ENCODE measurements at regions not wholly inside any gene's neighbourhood (a gene's known extent, or its start where the extent isn't known, plus 50 kb on each side); places are given as distances from the start of the nearest gene placed in this dataset.
"Not testable (repeated sequence)": the region's sequence is repeated elsewhere in the genome, so short reads cannot be mapped to it uniquely, and the experiment has no call there.

DNA sequence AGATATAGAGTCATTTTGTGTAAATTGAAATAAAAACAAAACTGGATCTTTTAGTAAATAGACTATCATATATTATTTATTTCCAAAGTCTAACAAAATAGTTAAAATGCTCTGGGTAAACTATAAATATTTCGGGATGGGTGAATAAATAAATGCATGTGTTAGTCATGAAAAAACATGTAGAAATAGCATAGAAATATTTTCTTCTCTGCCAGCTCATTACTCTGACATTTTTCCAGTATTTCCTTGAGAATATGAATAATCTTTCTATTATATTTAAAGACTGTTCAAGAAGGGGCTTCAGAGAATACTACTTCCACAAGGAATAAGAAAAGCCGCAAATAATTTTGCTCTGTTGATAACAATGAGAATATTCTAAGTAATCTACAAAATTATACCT lies 880.4 kb downstream of the TRIB2 start:
- DNase-seq (ENCODE audit: low read depth in 2 of 2) = no peak

DNA sequence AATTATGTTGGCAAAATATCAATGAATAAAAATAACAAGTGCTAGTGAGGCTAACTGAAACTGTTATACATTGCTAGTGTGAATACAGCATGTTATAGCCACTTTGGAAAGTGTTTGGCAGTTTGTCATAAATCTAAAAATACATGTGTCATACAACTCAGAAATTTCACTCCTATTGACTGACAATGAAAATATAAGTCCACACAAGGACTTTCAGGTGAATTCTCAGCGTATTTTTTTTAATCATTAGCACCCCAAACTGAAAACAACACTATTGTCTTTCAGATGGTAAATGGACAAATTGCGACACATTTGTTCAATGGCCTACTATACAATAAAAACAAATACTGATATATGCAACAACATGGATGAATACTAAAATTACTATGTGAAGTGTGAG lies 884.8 kb downstream of the TRIB2 start:
- DNase-seq (ENCODE audit: low read depth in 2 of 2) = no peak

DNA sequence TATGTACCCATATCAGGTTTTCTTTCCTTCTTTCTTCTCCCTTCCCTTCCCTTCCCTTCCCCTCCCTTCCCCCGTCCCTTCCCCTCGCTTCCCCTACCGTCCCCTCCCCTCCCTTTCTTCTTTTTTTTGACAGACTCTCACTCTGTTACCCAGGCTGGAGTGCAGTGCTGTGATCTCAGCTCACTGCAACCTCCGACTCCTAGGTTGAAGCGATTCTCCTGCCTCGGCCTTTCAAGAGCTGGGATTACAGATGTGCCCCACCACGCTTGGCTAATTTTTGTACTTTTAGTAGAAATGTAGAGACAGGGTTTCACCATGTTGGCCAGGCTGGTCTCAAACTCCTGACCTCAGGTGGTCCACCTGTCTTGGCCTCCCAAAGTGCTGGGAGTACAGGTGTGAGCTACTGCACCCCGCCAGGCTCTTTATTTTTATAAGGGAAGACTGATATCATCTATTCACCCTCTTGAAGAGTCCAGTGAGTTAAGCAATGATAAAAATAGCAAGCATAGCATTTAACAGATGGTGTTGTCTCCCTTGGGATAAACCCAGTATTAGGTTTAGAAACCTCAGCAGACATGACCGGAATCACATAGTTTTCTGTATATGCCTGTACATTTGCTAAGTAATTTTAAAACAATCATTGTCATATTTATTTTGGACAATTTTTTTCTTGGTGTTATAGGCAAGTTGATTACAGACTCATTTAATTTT lies 888.4 kb downstream of the TRIB2 start:
- DNase-seq (ENCODE audit: low read depth in 2 of 2) = no peak

DNA sequence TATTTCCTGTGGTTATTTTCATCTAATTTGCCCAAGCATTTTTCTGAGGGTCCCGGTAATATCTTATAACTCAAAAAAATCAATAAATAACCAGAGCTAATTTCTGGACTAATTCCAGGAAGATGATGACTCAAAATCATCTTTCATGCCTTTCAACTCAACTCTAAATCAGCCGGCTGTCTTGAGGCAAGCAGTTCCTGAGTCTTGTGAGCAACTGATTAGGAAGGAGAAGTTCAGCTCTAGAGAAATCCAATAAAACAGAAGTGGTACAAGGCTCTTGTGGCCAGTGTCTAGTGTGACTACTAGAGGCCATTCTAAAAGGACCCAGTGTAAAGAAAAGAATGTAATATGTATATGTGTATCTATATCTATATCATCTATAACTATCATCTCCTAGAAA lies 890.4 kb downstream of the TRIB2 start:
- no peak for DNase-seq (ENCODE audit: low read depth in 2 of 2)

DNA sequence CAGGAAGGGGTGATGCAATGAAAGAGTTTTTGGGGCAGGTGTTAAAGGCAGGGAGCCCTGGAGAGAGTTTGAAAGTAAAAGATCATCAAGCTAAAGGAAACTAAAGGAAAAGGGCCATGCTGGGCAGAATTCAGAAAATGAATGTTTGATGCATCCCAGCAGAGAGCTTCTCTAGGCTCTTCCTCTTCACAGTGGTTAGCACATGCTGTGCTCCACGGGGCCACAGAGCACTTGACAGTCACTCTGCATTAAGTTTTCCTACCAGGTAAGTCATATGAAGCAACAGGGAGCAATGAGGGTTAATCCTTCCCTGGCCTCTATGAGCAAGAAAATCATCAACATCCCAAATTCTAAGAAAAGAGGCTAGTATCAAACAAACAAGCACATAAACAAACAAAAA lies 895.2 kb downstream of the TRIB2 start:
- no peak for DNase-seq (ENCODE audit: low read depth in 2 of 2)

DNA sequence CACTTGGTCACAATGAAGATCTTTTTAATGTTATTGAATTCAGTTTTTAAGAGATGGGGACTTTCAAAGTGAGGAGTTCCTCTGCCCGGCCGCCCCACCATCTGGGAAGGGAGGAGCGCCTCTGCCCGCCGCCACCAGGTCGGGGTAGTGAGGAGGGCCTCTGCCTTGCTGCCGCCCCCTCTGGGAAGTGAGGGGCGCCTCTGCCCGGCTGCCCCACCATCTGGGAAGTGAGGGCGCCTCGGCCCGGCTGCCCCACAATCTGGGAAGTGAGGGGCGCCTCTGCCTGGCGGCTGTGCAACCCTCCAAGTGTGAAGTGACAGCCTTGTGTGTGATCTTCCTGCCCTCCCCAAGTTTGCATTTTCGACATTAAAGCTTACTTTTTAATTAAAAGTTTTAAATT lies 899.3 kb downstream of the TRIB2 start:
- no peak for DNase-seq (ENCODE audit: low read depth in 2 of 2)

DNA sequence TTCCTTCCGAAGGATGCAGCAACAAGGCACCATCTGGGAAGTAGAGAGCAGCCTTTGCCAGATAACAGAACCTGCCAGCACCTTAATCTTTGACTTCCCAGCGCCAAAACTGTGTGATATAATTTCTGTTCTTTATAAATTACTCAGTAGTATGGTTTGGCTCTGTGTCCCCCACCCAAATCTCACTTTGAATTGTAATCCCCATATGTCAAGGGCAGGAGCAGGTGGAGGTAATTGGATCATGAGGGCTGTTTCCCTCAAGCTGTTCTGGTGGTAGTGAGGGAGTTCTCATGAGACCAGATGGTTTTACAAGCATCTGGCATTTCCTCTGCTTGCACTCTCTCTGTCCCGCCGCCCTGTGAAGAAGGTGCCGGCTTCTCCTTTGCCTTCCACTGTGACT lies 899.9 kb downstream of the TRIB2 start:
- no peak for DNase-seq (ENCODE audit: low read depth in 2 of 2)

DNA sequence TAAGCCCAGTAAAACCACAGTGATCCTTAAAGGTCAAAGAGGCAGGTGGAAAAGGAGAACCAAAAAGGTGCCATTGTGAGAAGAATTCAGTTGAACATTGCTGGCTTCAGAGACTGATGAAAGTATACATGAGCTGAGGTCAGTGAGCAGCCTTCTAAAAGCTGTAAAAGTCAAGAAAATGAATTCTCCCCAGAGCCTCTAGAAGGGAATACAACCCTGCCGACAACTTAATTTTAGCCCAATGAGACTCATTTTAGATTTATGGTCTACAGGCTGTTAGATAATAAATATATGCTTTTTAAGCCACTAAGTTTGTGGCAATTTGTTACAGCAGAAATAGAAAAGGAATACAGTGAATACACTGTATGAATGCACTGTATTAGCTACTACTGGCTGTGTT lies 911.4 kb downstream of the TRIB2 start:
- DNase-seq (ENCODE audit: low read depth in 2 of 2) = no peak

DNA sequence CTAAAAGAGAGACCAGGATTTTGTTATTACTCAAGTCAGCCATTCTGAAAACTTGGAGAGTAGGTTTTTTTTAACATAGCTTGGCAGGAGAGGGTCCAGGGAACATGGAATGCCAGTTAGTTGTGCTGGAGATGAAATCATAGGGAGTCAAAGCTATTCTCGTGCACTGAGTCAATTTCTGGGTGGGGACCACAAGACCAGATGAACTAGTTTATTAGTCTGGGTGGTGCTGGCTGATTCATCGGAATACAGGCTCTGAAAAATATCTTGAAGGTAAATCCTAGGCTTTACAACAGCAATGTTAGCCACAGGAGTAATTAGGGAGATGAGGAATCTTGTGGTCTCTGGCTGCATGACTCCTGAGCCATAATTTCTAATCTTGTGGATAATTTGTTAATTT lies 921.4 kb downstream of the TRIB2 start:
- DNase-seq (ENCODE audit: low read depth in 2 of 2) = no peak

DNA sequence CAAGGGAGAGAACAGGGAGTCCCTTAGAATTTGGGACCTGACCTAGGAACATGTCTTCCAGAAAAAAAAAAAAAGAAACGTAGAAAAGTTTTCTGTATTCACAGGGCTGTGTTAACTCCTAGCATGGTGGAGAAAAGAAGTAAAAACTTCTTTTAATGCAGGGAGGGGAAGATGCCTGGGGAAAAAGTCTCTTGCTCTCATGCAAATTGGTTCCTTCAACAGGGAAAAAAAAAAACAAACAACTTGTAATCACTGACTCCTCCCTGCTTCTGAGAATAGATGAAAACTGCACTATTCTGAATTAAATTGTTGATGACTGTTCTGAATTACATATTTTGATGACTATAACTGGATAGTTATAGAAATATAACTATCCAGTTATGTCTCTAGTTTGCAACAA lies 933.2 kb downstream of the TRIB2 start:
- no peak for DNase-seq (ENCODE audit: low read depth in 2 of 2)

DNA sequence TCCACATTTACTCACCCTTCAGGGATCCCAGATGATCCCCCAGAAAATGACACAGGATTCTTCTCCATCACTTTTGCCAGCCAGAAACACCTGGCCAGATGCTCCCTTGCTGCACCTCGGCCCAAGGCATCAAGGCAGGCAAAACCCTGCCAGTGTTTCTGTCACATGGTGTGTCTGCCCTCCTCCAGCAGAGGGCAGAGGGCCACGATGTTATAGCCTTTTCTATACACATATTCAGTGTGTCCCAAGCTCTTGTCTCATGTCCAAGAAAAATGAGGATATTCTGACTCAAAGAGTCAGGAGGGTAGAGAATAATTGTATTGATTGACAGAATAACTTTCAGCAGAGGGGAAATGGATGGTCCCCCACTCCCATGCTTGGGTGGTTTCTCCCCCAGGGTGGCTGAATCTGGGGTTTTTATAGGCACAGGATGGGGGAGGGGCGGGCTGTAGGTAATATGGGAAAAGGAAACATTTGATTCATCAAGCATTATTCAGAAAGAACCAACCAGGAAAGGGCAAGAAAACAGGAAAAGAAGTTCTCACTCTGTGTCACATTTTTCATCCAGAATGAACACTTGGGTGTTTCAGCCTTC lies 933.9 kb downstream of the TRIB2 start:
- DNase-seq (ENCODE audit: low read depth in 2 of 2) = no peak

DNA sequence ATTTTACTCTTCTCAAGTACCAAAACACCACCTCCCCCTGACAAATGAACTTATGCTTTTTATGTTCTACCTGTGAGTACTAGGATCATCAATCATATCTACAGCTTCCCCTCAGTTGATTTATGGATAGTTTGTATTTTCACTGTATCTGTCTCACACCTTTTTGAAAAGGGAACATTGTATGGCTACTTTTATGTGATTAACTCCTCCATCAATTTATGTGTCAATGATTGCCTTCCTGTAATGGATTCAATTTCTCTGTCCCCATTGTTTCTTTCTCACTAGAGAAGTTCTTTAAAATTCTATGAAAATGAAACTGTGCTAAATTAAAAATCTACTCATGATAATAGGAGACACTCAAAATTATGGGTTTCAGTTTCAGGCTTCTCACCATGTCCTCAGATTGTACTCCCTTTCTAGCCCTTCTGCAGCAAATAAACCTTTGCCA lies 935.0 kb downstream of the TRIB2 start:
- DNase-seq (ENCODE audit: low read depth in 2 of 2) = no peak

DNA sequence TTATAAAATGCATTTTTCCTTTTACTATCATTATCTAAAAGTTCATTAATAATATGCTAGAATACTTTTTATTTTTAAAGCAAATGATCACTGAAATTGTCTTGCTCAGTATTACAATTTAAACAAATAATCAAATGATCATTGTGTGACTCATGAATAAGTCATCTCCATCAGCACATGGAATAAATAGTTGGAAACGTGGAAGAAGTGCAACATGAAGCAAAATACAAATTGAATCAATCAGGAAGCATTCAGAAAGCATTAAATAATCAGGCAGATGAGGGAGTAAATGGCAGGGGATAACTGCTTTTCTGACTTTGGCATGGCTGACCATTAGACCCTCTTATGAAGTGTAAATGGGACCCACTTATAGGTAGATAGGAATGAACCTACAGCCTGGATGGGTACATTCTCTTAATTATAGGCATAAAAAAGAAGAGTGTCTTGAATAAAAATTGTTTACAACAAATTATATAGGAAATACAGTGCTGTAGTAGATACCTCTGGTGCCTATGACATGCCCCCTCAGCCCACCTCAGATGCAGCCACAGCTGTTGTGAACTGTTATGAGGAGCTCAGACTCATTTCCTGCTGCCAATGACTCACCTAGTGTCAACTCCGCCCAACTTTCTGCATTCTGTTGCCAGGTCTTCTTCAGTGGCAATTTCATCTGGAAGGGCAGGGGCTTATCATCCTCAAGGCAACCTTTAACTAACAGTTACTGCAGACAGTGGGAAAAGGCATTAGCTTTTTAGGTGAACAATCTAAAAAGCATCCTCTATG lies 936.0 kb downstream of the TRIB2 start:
- no peak for DNase-seq (ENCODE audit: low read depth in 2 of 2)

DNA sequence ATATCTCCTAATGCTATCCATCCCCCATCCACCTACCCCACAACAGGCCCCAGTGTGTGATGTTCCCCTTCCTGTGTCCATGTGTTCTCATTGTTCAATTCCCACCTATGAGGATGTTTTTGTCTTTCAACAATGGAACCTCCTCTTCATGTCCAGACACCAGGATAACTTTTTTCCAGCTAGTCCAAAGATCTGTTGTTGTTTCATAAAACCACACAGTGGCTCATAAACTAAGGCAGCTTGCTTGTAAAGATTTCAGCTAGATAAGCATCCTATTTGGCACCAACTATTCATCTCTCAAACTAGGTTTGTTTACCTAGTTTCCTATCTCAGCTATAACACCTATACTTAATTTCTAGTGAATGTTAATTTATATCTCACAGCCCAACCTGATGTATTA lies 937.7 kb downstream of the TRIB2 start:
- DNase-seq (ENCODE audit: low read depth in 2 of 2) = no peak

DNA sequence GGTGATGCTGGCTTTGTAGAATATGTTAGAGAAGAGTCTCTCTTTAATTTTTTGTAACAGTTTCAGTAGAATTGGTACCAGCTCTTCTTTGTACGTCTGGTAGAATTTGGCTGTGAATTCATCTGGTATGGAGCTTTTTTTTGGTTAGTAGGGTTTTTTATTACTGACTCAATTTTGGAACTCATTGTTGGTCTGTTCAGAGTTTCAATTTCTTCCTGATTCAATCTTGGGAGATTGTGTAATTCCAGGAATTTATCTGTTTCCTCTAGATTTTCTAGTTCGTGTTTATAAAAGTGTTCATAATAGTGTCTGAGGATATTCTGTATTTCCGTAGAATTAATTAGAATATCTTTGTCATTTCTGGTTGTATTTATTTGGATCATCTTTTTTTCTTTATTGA lies 943.5 kb downstream of the TRIB2 start:
- no peak for DNase-seq (ENCODE audit: low read depth in 2 of 2)

DNA sequence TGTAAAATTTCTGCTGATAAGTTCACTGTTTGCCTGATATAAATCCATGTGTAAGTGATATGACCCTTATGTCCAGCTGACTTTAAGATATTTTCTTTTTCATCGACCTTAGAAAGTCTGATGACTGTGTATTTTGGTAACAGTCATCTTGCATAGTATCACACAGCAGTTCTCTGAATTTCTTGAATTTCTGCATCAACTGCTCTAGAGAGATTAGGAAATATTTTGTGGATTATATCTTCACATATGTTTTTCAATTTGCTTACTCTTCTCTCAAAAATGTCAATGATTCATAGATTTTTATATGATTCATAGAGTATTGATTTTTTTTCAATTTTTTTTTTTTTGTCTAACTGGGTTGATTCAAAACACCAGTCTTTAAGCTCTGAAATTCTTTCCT lies 945.3 kb downstream of the TRIB2 start:
- no peak for DNase-seq (ENCODE audit: low read depth in 2 of 2)

DNA sequence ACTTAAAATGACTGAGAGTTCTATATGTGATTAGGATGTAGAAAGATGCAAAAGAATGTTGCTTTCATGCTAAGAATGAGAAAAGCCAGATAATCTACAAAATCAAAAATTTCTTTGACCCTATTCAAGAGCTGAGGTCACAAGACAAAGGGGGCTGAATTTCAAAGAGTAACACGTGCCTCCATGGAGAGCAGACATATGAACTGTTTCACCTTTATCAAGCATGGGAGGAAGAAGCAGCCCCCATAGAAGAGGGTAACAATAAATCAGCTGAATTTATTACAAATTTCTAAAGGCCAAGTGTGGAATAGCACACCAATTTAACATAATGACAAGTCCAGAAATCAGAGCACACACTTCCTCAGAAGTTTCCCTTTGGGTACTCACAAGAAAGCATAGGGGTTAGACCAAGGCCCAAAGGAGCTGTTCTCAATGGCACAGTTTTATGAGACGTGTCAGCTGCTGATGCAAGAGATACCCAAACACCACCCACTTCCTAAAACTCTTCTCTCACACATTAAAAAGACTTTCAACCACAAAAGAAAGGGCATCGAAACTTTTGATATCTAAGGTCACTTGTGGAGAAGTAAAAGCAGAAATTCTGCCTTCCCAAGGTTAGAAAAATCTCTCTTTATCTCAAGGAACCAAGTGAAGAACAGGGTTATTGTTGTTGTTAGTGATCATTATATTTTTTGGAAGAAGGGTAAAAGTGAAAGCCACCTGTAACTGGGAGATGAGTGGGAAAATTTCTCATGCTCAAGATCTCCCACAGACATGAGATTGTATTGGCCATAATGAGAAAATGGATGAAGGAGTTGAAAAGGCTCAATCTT lies 950.1 kb downstream of the TRIB2 start:
- no peak for DNase-seq (ENCODE audit: low read depth in 2 of 2)

DNA sequence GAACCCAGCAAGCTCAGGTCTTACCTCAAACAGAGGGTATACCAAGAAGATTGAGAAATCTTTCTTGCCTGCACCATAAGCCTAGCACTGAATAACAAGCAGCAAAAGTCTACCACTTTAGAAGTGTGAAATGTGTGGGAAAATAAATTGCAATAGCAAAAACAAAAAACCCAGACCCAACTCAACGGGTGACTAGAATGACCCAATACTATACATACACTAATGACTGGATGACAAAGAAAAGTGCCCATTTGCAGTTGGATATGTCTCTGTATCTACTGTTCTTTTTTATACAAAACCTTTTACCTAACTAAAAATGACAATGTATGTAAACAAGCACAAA lies 950.6 kb downstream of the TRIB2 start:
- no peak for DNase-seq (ENCODE audit: low read depth in 2 of 2)

DNA sequence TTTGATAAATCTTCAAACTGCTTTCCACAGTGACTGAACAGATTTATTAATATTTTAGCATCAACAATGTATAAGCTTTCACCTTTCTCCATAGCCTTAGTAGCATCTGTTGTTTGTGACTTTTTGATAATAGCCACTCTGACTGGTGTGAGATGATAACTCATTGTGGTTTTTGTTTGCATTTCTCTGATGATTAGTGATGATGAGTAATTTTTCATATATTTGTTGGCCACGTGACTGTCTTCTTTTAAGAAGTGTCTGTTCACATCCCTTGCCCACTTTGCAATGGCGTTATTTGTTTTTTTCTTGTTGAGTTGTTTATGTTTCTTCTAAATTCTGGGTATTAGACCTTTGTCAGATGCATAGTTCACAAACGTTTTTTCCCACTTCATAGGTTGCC lies 952.9 kb downstream of the TRIB2 start:
- no peak for DNase-seq (ENCODE audit: low read depth in 2 of 2)

DNA sequence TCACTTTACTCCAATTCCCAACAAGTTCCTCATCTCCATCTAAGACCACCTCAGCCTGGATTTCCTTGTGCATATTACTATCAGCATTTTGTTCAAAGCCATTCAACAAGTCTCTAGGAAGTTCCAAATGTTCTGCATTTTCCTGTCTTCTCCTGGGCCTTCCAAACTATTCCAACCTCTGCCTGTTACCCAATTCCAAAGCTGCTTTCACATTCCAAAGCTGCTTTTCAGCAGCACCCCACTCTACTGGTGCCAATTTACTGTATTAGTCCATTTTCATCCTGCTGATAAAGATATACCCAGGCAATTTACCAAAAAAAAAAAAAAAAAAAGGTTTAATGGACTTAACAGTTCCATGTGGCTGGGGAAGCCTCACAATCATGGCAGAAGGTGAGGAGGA lies 957.1 kb downstream of the TRIB2 start:
- not testable (repeated sequence) for DNase-seq (ENCODE audit: low read depth in 2 of 2)

DNA sequence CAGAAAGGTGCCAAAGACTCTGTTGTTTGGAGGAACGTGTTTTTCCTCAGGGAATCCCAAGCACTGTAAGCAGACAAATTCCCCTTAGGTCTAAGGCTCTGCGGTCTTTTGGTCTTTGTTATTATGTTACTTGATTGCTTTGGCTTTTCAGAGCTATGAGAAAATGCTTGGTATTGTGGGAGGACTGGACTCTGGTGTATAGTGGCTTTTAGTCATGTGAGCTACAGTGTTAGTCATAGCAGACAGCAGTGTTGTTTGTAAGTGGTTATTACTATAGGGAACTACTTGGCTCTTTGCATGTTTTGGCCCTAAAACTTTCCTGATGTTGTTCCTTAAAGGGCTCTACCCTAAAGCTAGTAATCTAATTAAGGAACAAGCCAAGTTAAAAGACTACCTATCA lies 956.2 kb upstream of the LRATD1 start:
- no peak for DNase-seq (ENCODE audit: low read depth in 2 of 2)

DNA sequence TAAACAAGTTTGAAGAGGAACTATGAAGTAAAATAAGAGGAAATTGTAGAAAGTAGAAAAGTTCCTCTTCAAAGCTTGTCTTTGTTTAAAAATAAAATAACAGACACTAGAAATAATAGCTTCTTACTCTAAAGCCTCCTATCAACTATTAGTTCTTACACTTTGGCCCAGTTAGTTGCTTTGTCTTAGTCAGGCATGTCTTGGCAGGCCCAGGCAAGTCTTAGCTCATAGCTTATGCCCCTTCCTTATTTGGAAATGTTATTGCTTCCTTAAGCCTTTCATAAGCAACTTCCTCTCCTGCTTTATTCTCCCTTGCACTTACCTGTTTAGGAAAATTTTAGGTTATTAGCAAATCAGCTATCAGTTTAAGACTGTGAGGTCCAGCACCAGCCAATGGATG lies 950.6 kb upstream of the LRATD1 start:
- DNase-seq (ENCODE audit: low read depth in 2 of 2) = no peak
